Large intestine (tissue), 3 donors: ENCODE measurements at regions not wholly inside any gene's neighbourhood (a gene's known extent, or its start where the extent isn't known, plus 50 kb on each side); places are given as distances from the start of the nearest gene placed in this dataset.

Experiments used
- DNase-seq, 2 donors: peaks; one replicate each; pipeline versions ENCODE4 v3.0.0 to v3.0.0-alpha.2; 2013
- H3K27ac ChIP-seq: one replicate; pipeline ENCODE4 v1.5.1; 2013; ENCODE audit warnings: low read length
- H3K27me3 ChIP-seq: 2 replicates; pipeline ENCODE4 v1.6.1; 2013; ENCODE audit warnings: low read length; ENCODE audit not compliant: control insufficient read depth, insufficient read depth
- H3K36me3 ChIP-seq: 2 replicates; pipeline ENCODE4 v1.6.1; 2013; ENCODE audit warnings: low read length; ENCODE audit not compliant: control insufficient read depth, insufficient read depth
- H3K4me1 ChIP-seq: one replicate; pipeline ENCODE4 v1.6.1; 2013; ENCODE audit warnings: low read length; ENCODE audit not compliant: control insufficient read depth, insufficient read depth
- H3K4me3 ChIP-seq: one replicate; pipeline ENCODE4 v1.5.1; 2013; ENCODE audit warnings: low read length
- H3K9me3 ChIP-seq: one replicate; pipeline ENCODE4 v1.6.1; 2013; ENCODE audit warnings: mild to moderate bottlenecking, low read depth, low read length, moderate library complexity; ENCODE audit not compliant: control insufficient read depth
- WGBS: methylation state at CpG from one replicate; pipeline ENCODE4 v1.1.5; 2013; ENCODE audit warnings: low lambda C conversion rate; ENCODE audit not compliant: insufficient coverage; 5-methylcytosine and 5-hydroxymethylcytosine counted together

DNA sequence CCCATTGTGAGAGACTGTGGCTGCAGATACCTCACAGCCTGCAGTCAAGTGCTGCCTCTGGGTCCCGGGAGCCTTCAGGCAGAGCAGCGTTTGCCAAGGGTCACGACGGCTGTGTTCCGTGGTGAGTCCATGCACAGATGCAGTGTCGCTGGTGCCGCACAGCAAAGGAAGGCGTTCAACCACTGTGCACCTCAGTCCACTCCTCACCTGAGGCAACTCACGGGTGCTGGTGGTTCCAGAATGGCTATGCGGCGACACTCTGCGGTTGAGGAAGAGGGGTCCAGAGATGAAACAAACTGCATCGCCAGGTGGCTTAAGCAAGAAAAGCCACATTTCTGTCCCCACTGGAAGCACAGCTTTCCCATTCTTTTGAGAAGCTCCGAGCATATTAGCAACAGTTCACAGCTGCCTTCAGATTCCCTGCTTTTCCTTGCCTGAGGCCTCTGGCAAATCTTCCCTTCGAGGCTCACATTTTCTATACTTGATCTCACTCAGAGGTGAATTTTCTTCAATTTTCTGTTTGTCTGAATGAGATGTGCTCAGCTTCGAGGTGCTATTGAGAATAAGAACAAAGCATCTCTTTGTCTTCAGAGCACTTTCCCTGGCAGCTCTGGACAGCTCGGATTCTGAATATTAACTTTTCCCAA is 208.8 kb upstream of the TWIST2 start:
- no peak overlapping the region for H3K27ac ChIP-seq
- H3K4me1 ChIP-seq, result no peaks in the 10 kb centered on the region
- no peaks in the 10 kb centered on the region for H3K36me3 ChIP-seq
- no peak overlapping the region for H3K4me3 ChIP-seq
- no peak for DNase-seq
- H3K9me3 ChIP-seq, result no peaks in the 10 kb centered on the region
- H3K27me3 ChIP-seq, result no peaks in the 10 kb centered on the region
- 77% methylated on average over 2 of the region's 17 CpGs for whole genome bisulfite sequencing

GRCh38 chr2:238640486-238640885 is 207.4 kb upstream of the TWIST2 start:
- Histone ChIP-seq H3K27ac (no peak overlapping the region), H3K4me1 (no peaks in the 10 kb centered on the region), H3K4me3 (no peak overlapping the region), H3K27me3 (no peaks in the 10 kb centered on the region), H3K9me3 (no peaks in the 10 kb centered on the region), H3K36me3 (no peaks in the 10 kb centered on the region)
- no peak for DNase-seq
- WGBS, result no CpG with 5 or more reads among the region's 8 CpGs

- H3K27me3 ChIP-seq, result no peaks in the 10 kb centered on the region
- no CpG with 5 or more reads among the region's 12 CpGs for WGBS
- no peaks in the 10 kb centered on the region for H3K4me1 ChIP-seq
- DNase-seq, result no peak
- no peaks in the 10 kb centered on the region for H3K36me3 ChIP-seq
- no peak overlapping the region for H3K27ac ChIP-seq
- H3K4me3 ChIP-seq, result no peak overlapping the region
- H3K9me3 ChIP-seq, result no peaks in the 10 kb centered on the region
Measured at GRCh38 chr2:238642973-238643372, 204.9 kb upstream of the TWIST2 start.

DNA sequence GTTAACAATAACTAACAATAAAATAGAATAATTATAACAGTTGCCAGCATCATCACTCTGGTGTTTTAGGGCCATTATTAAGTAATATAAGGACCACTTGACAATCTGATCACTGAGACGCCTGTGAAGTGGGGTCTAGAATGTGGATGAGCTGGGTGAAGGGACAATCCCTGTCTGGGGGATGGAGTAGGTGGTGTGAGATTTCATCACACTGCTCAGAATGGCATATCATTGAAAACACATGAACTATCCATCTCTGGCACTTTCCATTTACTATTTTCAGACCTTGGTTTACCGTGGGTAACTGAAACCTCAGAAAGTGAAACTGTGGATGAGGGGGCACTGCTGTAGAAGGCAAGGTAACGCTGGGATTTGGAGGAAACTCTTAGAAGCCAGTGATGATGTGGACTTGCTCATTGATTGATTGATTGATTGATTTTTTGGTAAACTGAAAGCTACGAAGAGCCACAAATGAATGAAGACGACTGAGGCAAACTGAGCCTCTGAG is 204.4 kb upstream of the TWIST2 start:
- Histone ChIP-seq H3K4me3 (no peak overlapping the region), H3K4me1 (no peaks in the 10 kb centered on the region), H3K9me3 (no peaks in the 10 kb centered on the region), H3K27ac (no peak overlapping the region), H3K27me3 (no peaks in the 10 kb centered on the region), H3K36me3 (no peaks in the 10 kb centered on the region)
- 80% methylated on average over 1 of the region's 5 CpGs for WGBS
- DNase-seq, result no peak

- DNase-seq, result no peak
Measured at GRCh38 chr2:238644095-238645081, 203.5 kb upstream of the TWIST2 start.

DNA sequence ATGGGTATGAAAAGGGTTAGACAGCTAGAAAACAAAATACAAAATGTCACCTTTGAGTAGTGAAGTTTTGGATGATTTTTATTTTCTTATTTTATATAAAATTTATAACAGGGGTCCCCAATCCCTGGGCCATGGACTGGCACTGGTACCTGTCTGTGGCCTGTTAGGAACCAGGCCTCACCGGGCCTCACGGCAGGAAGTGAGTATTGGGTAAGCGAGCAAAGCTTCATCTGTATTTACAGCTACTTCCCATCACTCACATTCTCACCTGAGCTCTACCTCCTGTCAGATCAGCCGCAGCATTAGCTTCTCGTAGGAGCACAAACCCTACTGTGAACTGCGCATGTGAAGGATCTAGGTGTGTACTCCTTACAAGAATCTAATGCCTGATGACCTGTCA is 202.8 kb upstream of the TWIST2 start:
- no peak for DNase-seq
- no CpG with 5 or more reads among the region's 6 CpGs for WGBS
- no peaks in the 10 kb centered on the region for H3K4me1 ChIP-seq
- H3K4me3 ChIP-seq, result no peak overlapping the region
- no peaks in the 10 kb centered on the region for H3K9me3 ChIP-seq
- no peaks in the 10 kb centered on the region for H3K27me3 ChIP-seq
- no peaks in the 10 kb centered on the region for H3K36me3 ChIP-seq
- no peak overlapping the region for H3K27ac ChIP-seq

More at GRCh38 chr2:238644095-238645081, 203.5 kb upstream of the TWIST2 start:
- peak overlapping the region; percentile 33 for H3K27ac ChIP-seq
- H3K4me3 ChIP-seq, result no peak overlapping the region
- H3K27me3 ChIP-seq, result no peaks in the 10 kb centered on the region
- H3K36me3 ChIP-seq, result no peaks in the 10 kb centered on the region
- no peaks in the 10 kb centered on the region for H3K9me3 ChIP-seq
- H3K4me1 ChIP-seq, result no peaks in the 10 kb centered on the region
- 90% methylated on average over 4 of the region's 11 CpGs for WGBS

- DNase-seq, result no peak
- no CpG with 5 or more reads among the region's 1 CpG for WGBS
- Histone ChIP-seq H3K36me3 (no peaks in the 10 kb centered on the region), H3K9me3 (no peaks in the 10 kb centered on the region), H3K27ac (no peak overlapping the region), H3K27me3 (no peaks in the 10 kb centered on the region), H3K4me1 (no peaks in the 10 kb centered on the region), H3K4me3 (no peak overlapping the region)
Measured at GRCh38 chr2:238645716-238646115, 202.2 kb upstream of the TWIST2 start.

GRCh38 chr2:238646281-238646680 is 201.6 kb upstream of the TWIST2 start:
- DNase-seq, result no peak
- no peaks in the 10 kb centered on the region for H3K9me3 ChIP-seq
- H3K27me3 ChIP-seq, result no peaks in the 10 kb centered on the region
- H3K4me3 ChIP-seq, result no peak overlapping the region
- WGBS, result no CpG with 5 or more reads among the region's 4 CpGs
- no peak overlapping the region for H3K27ac ChIP-seq
- no peaks in the 10 kb centered on the region for H3K36me3 ChIP-seq
- no peaks in the 10 kb centered on the region for H3K4me1 ChIP-seq

- H3K27ac ChIP-seq, result no peak overlapping the region
- H3K36me3 ChIP-seq, result no peaks in the 10 kb centered on the region
- no peak for DNase-seq
- H3K9me3 ChIP-seq, result no peaks in the 10 kb centered on the region
- WGBS, result no CpG with 5 or more reads among the region's 4 CpGs
- H3K4me1 ChIP-seq, result no peaks in the 10 kb centered on the region
- H3K4me3 ChIP-seq, result no peak overlapping the region
- no peaks in the 10 kb centered on the region for H3K27me3 ChIP-seq
Measured at GRCh38 chr2:238646803-238647202, 201.1 kb upstream of the TWIST2 start.

DNA sequence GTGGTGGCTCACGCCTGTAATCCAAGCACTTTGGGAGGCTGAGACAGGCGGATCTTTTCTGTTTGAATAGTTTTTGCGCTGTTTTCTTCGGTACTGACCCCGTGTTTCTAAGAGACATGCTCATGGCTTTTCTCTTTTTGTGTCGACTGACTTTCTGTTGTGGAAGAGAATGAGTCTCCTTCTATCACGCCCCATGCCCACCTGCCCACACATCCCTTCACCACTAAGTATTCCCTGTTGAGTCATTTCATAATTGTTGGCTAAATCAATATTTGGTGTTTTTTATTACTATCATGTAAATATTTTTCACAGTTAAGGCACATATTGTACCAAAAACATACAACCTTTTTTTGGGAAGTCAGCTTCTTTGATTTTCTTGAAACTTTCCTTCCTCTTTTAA is 198.8 kb upstream of the TWIST2 start:
- no CpG with 5 or more reads among the region's 7 CpGs for WGBS
- DNase-seq, result no peak
- H3K27ac ChIP-seq, result no peak overlapping the region
- no peak overlapping the region for H3K4me3 ChIP-seq
- H3K4me1 ChIP-seq, result no peaks in the 10 kb centered on the region
- H3K36me3 ChIP-seq, result no peaks in the 10 kb centered on the region
- H3K9me3 ChIP-seq, result peaks cover 5% of the 10 kb centered on the region
- H3K27me3 ChIP-seq, result no peaks in the 10 kb centered on the region
